HepG2 (cell line): ENCODE measurements at regions not wholly inside any gene's neighbourhood (a gene's known extent, or its start where the extent isn't known, plus 50 kb on each side); places are given as distances from the start of the nearest gene placed in this dataset.

Experiments used
- ATAC-seq: fragments of 200-7000 bp; cut with Tn5 transposase; 3 replicates; pipeline ENCODE4 v1.9.1; 2020; ENCODE audit warnings: mild to moderate bottlenecking, moderate library complexity
- BruUV-seq: library from RNA; stranded (reverse); fragments of 400-500 nt; replicated peaks from 2 replicates; lab custom pipeline; 2021; lab: Mats Ljungman, UMichigan
- CTCF ChIA-PET: fragments of 300-600 bp; formaldehyde crosslinking; extraction: SDS; loops from one replicate; lab custom pipeline; 2021; ENCODE audit warnings: low total read pairs, inconsistent platforms, low intra/inter-chr PET ratio; lab: Yijun Ruan, JAX
- POLR2A ChIA-PET: fragments of 350-600 bp; sonication (Branson Sonifier 250); formaldehyde crosslinking; loops from one replicate; lab custom pipeline; 2020; ENCODE audit warnings: antibody characterized with exemption, inconsistent platforms; lab: Yijun Ruan, JAX
- DNase-seq: peaks from one replicate; pipeline ENCODE4 v3.0.0-alpha.2; 2015; ENCODE audit warnings: low spot score
- FAIRE-seq: peaks from 3 replicates; lab custom pipeline; 2011; peaks lifted over from hg19 to GRCh38; lab: Jason Lieb, UNC
- H2AFZ ChIP-seq: one replicate; pipeline ENCODE4 v1.6.1; 2011; ENCODE audit warnings: low read length, inconsistent platforms
- H3K27ac ChIP-seq: fragments of 300-600 bp; 3 replicates; pipeline ENCODE4 v1.8.0; 2011; ENCODE audit warnings: mixed run types, mild to moderate bottlenecking, mixed read lengths, low read length, inconsistent platforms; ENCODE audit not compliant: insufficient read depth; ENCODE audit errors: extremely low read length
- H3K27me3 ChIP-seq, 2 experiments: fragments of 200-600 bp in 1 of 2; 2 replicates in 1 of 2; 3 replicates in 1 of 2; pipeline versions ENCODE4 v1.6.0 to v1.8.0; 2011; ENCODE audit warnings: low read length in 2 of 2, mild to moderate bottlenecking in 2 of 2, moderate library complexity in 2 of 2, inconsistent platforms in 1 of 2; ENCODE audit not compliant: insufficient read depth in 2 of 2, control insufficient read depth in 1 of 2
- H3K36me3 ChIP-seq, 2 experiments: fragments of 200-600 bp in 1 of 2; replicated peaks in 1 of 2; 2 replicates in 1 of 2; 3 replicates in 1 of 2; pipeline versions ENCODE4 v1.5.1 to v1.8.0; 2011; ENCODE audit warnings: low read length in 2 of 2, inconsistent platforms in 1 of 2; ENCODE audit not compliant: insufficient read depth in 2 of 2, control insufficient read depth in 1 of 2
- H3K4me1 ChIP-seq: 2 replicates; pipeline ENCODE4 v1.5.1; 2012; ENCODE audit warnings: low read length, inconsistent platforms; ENCODE audit not compliant: insufficient read depth
- H3K4me2 ChIP-seq: 2 replicates; pipeline ENCODE4 v1.6.0; 2011; ENCODE audit warnings: low read depth, low read length, inconsistent platforms
- H3K4me3 ChIP-seq, 3 experiments: fragments of 200-600 bp in 1 of 3; sonication (generic), shearing (Covaris generic) in 1 of 3; replicated peaks in 1 of 3; 2 replicates each; pipeline ENCODE4 v1.5.1; 2011 to 2016; ENCODE audit warnings: low read length in 3 of 3, inconsistent platforms in 2 of 3, low read depth in 2 of 3, mild to moderate bottlenecking in 2 of 3, control low read depth in 1 of 3, mixed read lengths in 1 of 3; ENCODE audit not compliant: insufficient read depth in 1 of 3
- H3K79me2 ChIP-seq: one replicate; pipeline ENCODE4 v1.6.1; 2011; ENCODE audit warnings: low read length, inconsistent platforms; ENCODE audit not compliant: insufficient read depth
- H3K9ac ChIP-seq: 2 replicates; pipeline ENCODE4 v1.6.0; 2011; ENCODE audit warnings: mild to moderate bottlenecking, low read depth, low read length, inconsistent platforms; ENCODE audit not compliant: insufficient read depth
- H3K9me3 ChIP-seq: 2 replicates; pipeline ENCODE4 v1.5.1; 2012; ENCODE audit warnings: mild to moderate bottlenecking, low read length
- H4K20me1 ChIP-seq: 2 replicates; pipeline ENCODE4 v1.6.0; 2011; ENCODE audit warnings: inconsistent platforms, mild to moderate bottlenecking, low read length, moderate library complexity; ENCODE audit not compliant: insufficient read depth
- AGO1 ChIP-seq: fragments of 200-400 bp; formaldehyde crosslinking; IDR thresholded peaks from 2 replicates; pipeline ENCODE4 v1.6.1; 2017; ENCODE audit warnings: mild to moderate bottlenecking, low read depth, low read length, moderate library complexity; ENCODE audit not compliant: poor library complexity, severe bottlenecking
- BRD4 ChIP-seq: sonication (generic); formaldehyde crosslinking; IDR thresholded peaks from 2 replicates; pipeline ENCODE4 v1.4.0; 2020; ENCODE audit warnings: missing genetic modification reagents
- CC2D1A ChIP-seq: sonication (generic); formaldehyde crosslinking; IDR thresholded peaks from 2 replicates; pipeline ENCODE4 v1.8.1; 2023; ENCODE audit warnings: mild to moderate bottlenecking, missing genetic modification reagents
- CEBPZ ChIP-seq: IDR thresholded peaks from 2 replicates; pipeline ENCODE4 v1.6.1; 2012; ENCODE audit warnings: low read length, improper control_type of control experiment
- CENPT ChIP-seq: sonication (generic); formaldehyde crosslinking; IDR thresholded peaks from 2 replicates; pipeline ENCODE4 v1.8.0; 2022; ENCODE audit warnings: low read depth, mild to moderate bottlenecking, moderate library complexity, missing genetic modification reagents
- HCFC1 ChIP-seq: fragments of 150-350 bp; IDR thresholded peaks from 2 replicates; pipeline ENCODE4 v1.6.1; 2014; ENCODE audit warnings: low read depth, low read length
- HNF1B ChIP-seq: sonication (generic); formaldehyde crosslinking; IDR thresholded peaks from 2 replicates; pipeline ENCODE4 v1.5.1; 2020; ENCODE audit warnings: mild to moderate bottlenecking, moderate library complexity, missing genetic modification reagents
- KDM5B ChIP-seq: sonication (generic); formaldehyde crosslinking; IDR thresholded peaks from 2 replicates; pipeline ENCODE4 v1.4.0; 2020; ENCODE audit warnings: missing genetic modification reagents, mild to moderate bottlenecking, borderline replicate concordance
- MIER2 ChIP-seq: IDR thresholded peaks from 2 replicates; pipeline ENCODE4 v1.6.1; 2016; ENCODE audit warnings: missing biosample characterization, missing genetic modification reagents
- ZNF609 ChIP-seq: sonication (generic); formaldehyde crosslinking; IDR thresholded peaks from 2 replicates; pipeline ENCODE4 v1.4.0; 2020; ENCODE audit warnings: mild to moderate bottlenecking, missing genetic modification reagents, borderline replicate concordance
- ZNF777 ChIP-seq: sonication (generic); formaldehyde crosslinking; IDR thresholded peaks from 2 replicates; pipeline ENCODE4 v1.4.0; 2020; ENCODE audit warnings: missing genetic modification reagents
- WGBS: methylation state at CpG from one replicate; pipeline ENCODE4 v1.1.6; 2017; ENCODE audit warnings: low lambda C conversion rate; 5-methylcytosine and 5-hydroxymethylcytosine counted together
- in situ Hi-C: cut with HindIII; loops from 2 replicates; pipeline ENCODE4 v1.10.0; 2017; ENCODE audit warnings: low pct_unique_long_range_greater_than_20kb; ENCODE audit not compliant: extremely low pct_ligation_motif_present
- intact Hi-C: fragments of 100-400 bp; cut with micrococcal nuclease; formaldehyde crosslinking; loops from one replicate; pipeline ENCODE4 v1.10.0; 2022; ENCODE audit not compliant: unreplicated experiment
- TF ChIP-seq, protein P1 (sequence below), 2 experiments: sonication (generic) in 1 of 2; formaldehyde crosslinking in 1 of 2; IDR thresholded peaks; 2 replicates each; pipeline versions ENCODE4 v1.4.0 to v1.6.1; 2018 to 2020; ENCODE audit warnings: missing genetic modification reagents in 2 of 2, borderline replicate concordance in 1 of 2, low read depth in 1 of 2, mild to moderate bottlenecking in 1 of 2, missing biosample characterization in 1 of 2

DNA sequence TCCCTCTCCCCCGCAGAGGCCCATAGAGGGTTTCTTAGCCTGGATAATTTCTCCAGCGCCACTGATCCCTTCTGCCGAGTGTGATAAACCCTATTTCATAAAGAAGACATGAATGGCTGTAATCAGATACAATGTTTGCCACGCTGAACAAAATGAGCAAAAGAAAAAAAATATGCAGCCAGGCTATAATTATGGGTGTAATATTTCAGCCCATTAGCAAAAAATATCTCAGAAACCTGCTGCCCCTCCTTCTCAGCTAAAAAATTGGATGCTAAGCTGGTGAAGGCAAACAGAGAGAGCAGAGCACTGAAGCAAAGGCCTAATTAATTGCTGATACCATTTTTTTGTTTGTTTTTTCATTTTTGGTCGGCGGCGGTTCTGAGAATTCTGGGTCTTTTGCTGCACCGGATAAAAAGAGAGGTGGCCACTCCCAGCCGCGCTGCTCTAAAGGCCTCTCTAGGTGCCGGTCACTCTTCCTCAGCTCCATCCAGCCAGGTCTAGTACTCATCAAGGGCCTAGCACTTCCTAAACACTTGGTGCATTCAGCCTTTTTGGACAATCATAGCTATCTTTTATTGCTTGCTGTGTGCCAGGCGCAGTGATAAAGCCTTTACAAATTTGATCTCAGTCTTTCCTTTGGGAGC lies 128.7 kb upstream of the TLE3 start:
- 74% methylated on average over 12 of the region's 12 CpGs for WGBS
- TF ChIP-seq, protein P1, sequence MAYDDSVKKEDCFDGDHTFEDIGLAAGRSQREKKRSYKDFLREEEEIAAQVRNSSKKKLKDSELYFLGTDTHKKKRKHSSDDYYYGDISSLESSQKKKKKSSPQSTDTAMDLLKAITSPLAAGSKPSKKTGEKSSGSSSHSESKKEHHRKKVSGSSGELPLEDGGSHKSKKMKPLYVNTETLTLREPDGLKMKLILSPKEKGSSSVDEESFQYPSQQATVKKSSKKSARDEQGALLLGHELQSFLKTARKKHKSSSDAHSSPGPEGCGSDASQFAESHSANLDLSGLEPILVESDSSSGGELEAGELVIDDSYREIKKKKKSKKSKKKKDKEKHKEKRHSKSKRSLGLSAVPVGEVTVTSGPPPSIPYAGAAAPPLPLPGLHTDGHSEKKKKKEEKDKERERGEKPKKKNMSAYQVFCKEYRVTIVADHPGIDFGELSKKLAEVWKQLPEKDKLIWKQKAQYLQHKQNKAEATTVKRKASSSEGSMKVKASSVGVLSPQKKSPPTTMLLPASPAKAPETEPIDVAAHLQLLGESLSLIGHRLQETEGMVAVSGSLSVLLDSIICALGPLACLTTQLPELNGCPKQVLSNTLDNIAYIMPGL (CRISPR knock-in tag; IDR thresholded peaks at IDR 0.05; ENCODE audit: borderline replicate concordance in 1 of 2, low read depth in 1 of 2): no peak
- no peak for TF ChIP-seq AGO1
- no peak for TF ChIP-seq CENPT (CRISPR knock-in tag)
- no peak for TF ChIP-seq KDM5B
- no peak for TF ChIP-seq MIER2 (CRISPR knock-in tag)
- TF ChIP-seq ZNF777 (CRISPR knock-in tag): no peak
- no peak for TF ChIP-seq HCFC1
- TF ChIP-seq ZNF609 (CRISPR knock-in tag): no peak
- TF ChIP-seq CC2D1A (CRISPR knock-in tag): no peak
- TF ChIP-seq CEBPZ: no peak
- TF ChIP-seq HNF1B (CRISPR knock-in tag): no peak
- no peak for TF ChIP-seq BRD4 (CRISPR knock-in tag)
- TF ChIP-seq, all 625 proteins: peak for 0

More for the DNA sequence above, 128.7 kb upstream of the TLE3 start:
- ChIA-PET POLR2A (no interaction called here), CTCF (no interaction called here)
- DNase-seq: no peak
- Histone ChIP-seq H3K9ac (no peak overlapping the region), H4K20me1 (no peaks in the 10 kb centered on the region), H3K79me2 (no peaks in the 10 kb centered on the region), H3K36me3 (no peaks in the 10 kb centered on the region), H3K27ac (no peak overlapping the region), H3K4me1 (no peaks in the 10 kb centered on the region), H3K9me3 (peaks cover 2% of the 10 kb centered on the region), H3K4me2 (no peak overlapping the region), H2AFZ (no peak overlapping the region), H3K4me3 (no peak overlapping the region), H3K27me3 (peaks cover 3 to 14% of the 10 kb centered on the region in 2 experiments; a peak in 3 of 5 replicates)
- no peak for FAIRE-seq
- no peak for ATAC-seq
- intact Hi-C loops: no loop called here
- no TSS peak for BruUV-seq
- in situ Hi-C loops: no loop called here
